HG02763 (cell line): ENCODE measurements at regions not wholly inside any gene's neighbourhood (a gene's known extent, or its start where the extent isn't known, plus 50 kb on each side); places are given as distances from the start of the nearest gene placed in this dataset.

Experiments used
- ATAC-seq: cut with Tn5 transposase; IDR thresholded peaks from one replicate; pipeline ENCODE4 v1.9.1; 2021; ENCODE audit warnings: mild to moderate bottlenecking, moderate library complexity; ENCODE audit not compliant: unreplicated experiment

DNA sequence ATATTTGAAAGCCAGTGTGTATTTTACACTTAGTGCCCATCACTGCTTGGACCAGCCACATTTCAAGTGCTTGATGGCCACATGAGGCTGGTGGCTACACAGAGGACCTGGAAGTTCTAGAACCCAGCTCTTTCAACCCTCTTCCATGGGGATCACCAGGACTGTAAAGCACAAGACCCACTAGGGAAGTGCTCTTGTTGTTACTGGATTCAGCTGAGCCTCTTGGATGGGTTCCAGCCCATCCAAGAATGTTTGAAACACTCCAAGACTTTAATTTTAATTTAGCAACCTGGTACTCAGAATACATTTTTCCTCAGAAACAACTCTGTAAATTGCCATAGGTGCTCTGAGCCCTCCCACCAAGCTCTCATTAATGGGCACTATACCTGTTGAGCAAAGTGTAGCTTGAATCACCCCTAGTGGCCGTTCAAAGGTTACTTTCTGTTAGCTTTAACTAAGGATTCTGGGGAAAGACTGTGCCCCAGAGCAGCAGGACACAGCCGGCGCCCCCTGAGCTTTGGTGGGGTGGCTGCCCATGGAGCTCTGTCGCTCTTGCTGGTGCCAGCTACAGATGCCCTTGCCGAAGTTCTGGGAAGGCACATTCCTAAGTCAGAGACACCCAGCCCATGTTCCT is 212.4 kb downstream of the HSD17B3 start:
- ATAC-seq = no peak

DNA sequence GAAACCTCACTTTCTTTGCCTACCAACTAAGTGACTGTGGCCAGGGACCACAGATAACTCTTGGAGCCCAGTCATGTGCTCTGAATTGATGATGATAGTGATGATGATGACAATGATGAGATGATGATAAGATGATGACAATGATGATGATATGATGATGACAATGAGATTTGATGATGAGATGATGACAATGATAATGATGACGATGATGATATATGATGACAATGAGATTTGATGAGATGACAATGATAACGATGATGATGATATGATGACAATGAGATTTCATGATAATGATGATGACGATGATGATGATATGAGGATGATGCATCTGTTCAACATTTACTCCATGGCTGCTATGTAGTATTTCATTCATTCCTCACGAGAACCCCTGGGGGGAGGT is 213.0 kb downstream of the ERCC6L2 start:
- ATAC-seq = no peak

DNA sequence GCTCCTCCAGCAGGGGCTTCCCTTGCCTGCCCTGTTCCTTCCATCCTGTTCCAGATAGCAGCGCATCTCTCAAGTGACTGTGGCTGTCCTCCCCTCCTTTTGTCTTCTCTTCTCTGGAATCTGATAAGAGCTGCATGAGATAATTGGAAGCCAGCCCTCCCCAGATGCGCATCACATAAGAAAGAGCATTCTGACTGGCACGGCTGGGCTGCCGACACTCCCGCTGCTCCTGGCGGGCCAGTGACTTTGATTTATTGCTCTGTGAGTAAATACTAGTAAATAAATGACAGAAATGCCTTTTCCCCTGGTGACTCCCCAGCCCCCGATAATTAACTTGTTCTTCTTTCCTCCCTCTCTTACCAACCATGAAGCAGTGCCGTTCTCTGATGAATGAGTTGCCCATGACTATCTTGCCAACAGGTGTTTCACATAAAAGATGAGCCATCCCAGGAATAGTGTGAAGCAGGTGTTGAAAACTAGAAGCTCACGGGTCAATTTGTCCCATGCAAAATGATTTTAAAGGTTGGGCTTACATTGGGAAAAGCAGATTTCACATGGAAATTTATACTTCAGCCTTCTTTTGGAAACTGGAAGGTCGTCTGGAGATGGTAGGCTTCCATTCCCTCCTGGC is 212.3 kb downstream of the ERCC6L2 start:
- no peak for ATAC-seq

GRCh38 chr9:96086936-96087571 is 211.6 kb downstream of the ERCC6L2 start:
- no peak for ATAC-seq

GRCh38 chr9:96085491-96086143 is 210.1 kb downstream of the ERCC6L2 start:
- ATAC-seq = no peak

DNA sequence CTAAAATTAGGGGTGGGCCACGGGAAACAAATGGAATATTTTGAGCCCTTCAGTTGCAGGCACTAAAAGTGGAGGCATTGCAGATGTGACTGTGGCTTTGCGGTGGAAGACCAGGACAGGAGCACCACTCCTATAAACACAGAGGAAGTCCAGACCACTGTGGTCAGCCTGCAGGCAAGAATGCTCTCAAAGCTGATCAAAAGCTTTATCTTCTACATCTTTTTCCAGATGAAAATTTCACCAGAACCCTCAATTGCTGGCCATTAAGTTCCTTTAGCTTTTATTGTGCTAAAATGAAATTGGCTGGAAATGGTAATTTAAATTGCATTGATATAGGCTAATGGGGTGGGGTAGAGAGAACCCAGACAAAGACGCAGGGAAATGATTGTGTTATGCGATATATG is 208.8 kb downstream of the ERCC6L2 start:
- no peak for ATAC-seq

DNA sequence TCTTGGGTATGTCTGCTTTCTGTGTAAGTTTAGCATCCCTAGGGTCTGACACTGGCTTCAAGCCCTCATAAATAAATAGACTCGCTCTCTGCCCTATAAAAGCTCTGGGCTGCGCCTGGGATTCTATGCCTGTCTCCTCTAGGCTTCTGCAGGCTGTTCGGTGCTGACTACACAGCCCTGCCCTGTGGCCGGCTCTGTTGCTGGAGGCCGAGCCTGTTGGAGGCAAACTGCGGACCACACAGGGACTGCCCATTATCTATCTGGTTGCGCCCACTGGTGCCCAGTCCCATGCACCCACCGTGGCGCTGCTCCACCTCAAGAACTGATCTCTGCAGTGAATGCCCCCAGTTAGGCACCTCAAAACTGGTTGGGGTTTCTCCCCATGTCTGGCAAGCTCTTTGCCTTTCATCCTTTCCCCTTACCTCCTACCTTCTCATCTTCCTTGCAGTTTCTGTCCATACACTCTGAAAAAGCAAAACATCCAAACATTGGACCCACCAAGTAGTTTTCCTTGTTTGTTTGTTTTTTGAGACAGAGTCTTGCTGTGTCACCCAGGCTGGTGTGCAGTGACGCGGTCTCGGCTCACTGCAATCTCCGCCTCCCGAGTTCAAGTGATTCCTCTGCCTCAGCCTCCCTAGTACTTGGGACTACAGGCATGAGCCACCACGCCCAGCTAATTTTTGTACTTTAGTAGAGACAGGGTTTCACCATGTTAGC is 207.2 kb downstream of the ERCC6L2 start:
- ATAC-seq = no peak

DNA sequence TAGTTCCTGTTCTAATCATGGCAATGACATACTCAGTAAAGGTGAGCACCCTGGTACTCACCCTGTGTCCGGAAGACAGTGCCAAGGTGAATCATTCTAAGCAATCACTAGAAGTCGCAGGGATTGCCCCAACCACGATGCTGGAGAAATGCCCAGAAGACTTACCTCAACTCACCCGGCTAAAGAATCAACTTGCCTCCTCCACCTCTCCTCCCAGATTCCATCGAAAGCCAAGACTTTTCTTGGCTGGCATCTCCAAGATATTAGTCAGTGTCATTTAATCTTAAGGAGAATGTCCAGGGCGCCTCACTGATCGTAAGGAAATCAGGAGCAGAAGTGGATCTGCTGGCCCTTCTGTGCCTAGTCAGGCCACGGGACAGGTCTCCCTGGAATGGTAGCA is 204.9 kb downstream of the ERCC6L2 start:
- no peak for ATAC-seq

- no peak for ATAC-seq
Measured at GRCh38 chr9:96079779-96080178, 204.3 kb downstream of the ERCC6L2 start.

DNA sequence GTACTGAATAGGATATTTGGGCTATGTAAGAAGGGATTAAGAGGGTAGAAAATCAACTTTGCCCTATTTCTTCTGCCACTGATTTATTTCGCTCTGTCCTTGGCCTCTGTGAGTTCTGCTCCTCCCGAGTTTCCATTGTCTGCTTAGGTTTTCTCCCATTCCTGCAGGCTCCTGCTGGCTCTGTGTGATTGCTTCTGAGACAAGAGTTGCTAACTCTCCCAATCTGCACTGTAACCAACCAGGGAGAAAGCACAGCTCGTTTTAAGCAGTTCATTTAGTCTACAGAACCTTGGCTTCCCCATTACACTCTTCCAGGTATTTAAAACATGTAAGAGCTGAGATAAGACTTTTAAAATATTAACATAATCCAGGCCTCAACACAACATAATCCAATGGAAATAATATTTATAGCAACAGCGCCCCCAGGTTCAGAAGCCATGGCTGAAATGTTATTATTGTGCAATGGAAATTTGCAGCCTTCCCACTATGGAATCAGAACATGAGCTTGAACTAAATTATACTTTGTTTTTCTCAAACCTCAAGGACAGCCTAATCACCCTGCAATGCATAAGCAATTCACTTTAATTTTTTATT is 203.5 kb downstream of the ERCC6L2 start:
- no peak for ATAC-seq

DNA sequence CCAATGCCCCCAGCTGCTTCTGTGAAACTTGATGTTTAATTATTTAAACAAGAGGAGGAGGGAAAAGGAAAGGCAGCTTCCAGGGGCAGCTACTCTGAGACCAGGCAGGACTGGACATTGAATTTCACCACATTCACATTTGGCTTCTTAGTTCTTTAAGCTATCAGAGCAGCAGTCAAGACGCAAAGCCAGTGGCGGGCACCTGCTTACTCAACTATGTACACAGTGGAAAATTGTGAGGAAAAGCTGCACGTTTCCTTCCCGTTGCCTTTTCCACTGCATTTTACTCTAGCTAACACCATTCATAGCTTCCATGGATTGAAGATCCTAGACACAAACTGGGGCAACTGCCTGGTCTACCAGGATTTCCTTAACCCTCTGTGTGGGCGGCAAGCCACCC is 200.3 kb downstream of the ERCC6L2 start:
- ATAC-seq = no peak

GRCh38 chr9:96075111-96075510 is 199.6 kb downstream of the ERCC6L2 start:
- no peak for ATAC-seq

GRCh38 chr9:96073531-96074480 is 198.3 kb downstream of the ERCC6L2 start:
- ATAC-seq = no peak

DNA sequence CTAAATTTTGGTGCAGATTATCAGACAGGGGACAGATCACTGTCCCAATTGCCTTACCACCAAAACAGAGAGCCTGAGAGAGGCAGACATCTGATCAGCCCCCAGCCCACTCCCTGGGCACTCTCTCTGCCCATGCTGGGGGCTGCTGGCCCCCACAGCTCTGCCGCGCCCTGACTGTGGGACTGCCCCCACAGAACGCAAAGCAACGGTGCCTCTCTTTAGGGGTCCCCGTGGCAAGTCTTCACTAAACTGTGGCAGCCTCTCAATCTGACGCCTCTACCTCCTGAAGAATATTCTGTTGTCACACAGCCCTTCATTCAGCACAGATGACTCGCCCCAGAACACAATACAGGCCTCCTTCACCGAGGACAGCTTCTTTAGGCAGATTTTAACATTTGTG is 197.4 kb downstream of the ERCC6L2 start:
- ATAC-seq = no peak

- no peak for ATAC-seq
Measured at GRCh38 chr9:96071815-96072124, 196.3 kb downstream of the ERCC6L2 start.

DNA sequence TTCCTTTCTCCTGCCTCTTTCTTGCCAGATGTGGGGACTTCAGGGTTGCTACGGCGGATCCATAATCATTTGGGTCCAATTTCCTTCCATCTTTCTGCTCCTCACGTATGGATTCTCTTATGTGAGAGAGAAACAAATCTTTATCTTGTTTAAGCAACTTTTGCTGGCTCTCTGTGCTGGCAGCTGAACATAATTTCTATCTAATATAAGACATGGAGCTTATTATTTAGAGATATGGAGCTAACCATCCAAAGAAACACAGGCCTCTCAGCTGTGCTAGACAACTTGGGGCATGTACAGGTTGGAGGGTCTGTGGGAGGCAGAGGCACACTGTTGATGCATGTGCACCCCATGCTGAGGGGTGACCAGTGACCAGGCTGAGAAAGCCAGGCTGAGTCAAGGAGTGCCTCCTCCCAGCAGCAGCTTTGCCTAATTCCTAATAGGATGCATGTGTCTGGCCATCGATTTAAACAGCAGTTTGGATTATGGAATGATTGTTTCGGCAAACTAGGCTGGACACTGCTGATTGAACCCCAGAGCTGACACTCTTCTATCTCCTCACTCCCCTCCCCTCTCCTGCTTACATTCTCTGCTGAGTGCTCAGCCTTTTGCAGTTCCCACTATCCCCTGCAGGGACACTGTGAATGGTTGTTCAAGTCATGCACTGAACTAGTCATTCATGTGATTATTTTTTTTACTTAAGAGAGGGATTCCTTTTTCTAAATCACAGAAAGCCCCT is 195.8 kb downstream of the ERCC6L2 start:
- ATAC-seq = no peak

GRCh38 chr9:96069629-96070220 is 194.2 kb downstream of the ERCC6L2 start:
- ATAC-seq = no peak

GRCh38 chr9:96068511-96068910 is 193.0 kb downstream of the ERCC6L2 start:
- no peak for ATAC-seq

DNA sequence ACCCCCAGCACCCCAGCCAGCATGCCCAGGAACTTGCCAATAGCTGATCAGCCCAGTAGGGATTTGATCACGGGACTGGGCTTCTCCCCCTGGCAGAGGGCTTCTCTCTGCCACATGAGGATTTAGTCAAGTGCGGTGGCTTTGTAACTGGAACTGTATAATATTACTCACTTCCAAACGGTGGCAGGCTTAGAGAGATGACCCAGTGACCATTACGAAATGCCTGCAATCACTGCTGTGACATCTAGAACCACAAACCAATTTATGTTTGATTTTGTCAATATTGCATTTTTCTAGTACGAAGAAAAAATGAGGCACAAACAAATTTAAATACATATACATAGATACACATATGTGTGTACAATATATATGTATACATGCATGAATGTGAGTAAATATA is 192.1 kb downstream of the ERCC6L2 start:
- no peak for ATAC-seq
